ENCODE measurements at regions not wholly inside any gene's neighbourhood (a gene's known extent, or its start where the extent isn't known, plus 50 kb on each side); places are given as distances from the start of the nearest gene placed in this dataset.

GRCh38 chrX:43016021-43016420 is 238.1 kb upstream of the PPP1R2C start:
- TF ChIP-seq SP1 (IDR thresholded peaks at IDR 0.05), result no peak
- no peak for TF ChIP-seq BHLHE40 (IDR thresholded peaks at IDR 0.05; ENCODE audit: borderline replicate concordance)
- TF ChIP-seq SUZ12 (IDR thresholded peaks at IDR 0.05), result no peak
- no peak for TF ChIP-seq FOXK2 (IDR thresholded peaks at IDR 0.05)
- TF ChIP-seq LEF1 (IDR thresholded peaks at IDR 0.05; ENCODE audit: borderline replicate concordance), result no peak
- TF ChIP-seq ELF4 (IDR thresholded peaks at IDR 0.05), result no peak
- TF ChIP-seq L3MBTL2 (conservative IDR thresholded peaks at IDR 0.05), result no peak

Data from HEK293T (cell line).